H9 (cell line): ENCODE measurements at regions not wholly inside any gene's neighbourhood (a gene's known extent, or its start where the extent isn't known, plus 50 kb on each side); places are given as distances from the start of the nearest gene placed in this dataset.

Experiments used
- DNase-seq: peaks from one replicate; pipeline ENCODE4 v3.0.0-alpha.2; 2017
- H2AFZ ChIP-seq: one replicate; pipeline ENCODE4 v1.6.1; 2013; ENCODE audit warnings: mild to moderate bottlenecking, low read length, control low read depth, moderate library complexity
- H2AK5ac ChIP-seq: 2 replicates; pipeline ENCODE4 v1.6.1; 2013; ENCODE audit warnings: low read length, control low read depth, mixed read lengths; ENCODE audit not compliant: insufficient read length
- H2BK120ac ChIP-seq: one replicate; pipeline ENCODE4 v1.6.1; 2013; ENCODE audit warnings: low read depth, mild to moderate bottlenecking, low read length, control low read depth, inconsistent platforms; ENCODE audit not compliant: poor library complexity, severe bottlenecking
- H2BK12ac ChIP-seq: 2 replicates; pipeline ENCODE4 v1.6.1; 2013; ENCODE audit warnings: low read length, control low read depth, mixed read lengths, low read depth; ENCODE audit not compliant: insufficient read length
- H2BK15ac ChIP-seq: 2 replicates; pipeline ENCODE4 v1.6.1; 2013; ENCODE audit warnings: low read depth, low read length, control low read depth
- H2BK20ac ChIP-seq: one replicate; pipeline ENCODE4 v1.6.1; 2013; ENCODE audit warnings: low read depth, mild to moderate bottlenecking, low read length, control low read depth, inconsistent platforms; ENCODE audit not compliant: poor library complexity, severe bottlenecking
- H2BK5ac ChIP-seq: 2 replicates; pipeline ENCODE4 v1.6.1; 2013; ENCODE audit warnings: low read length, control low read depth, mixed read lengths; ENCODE audit not compliant: insufficient read length
- H3K14ac ChIP-seq: 2 replicates; pipeline ENCODE4 v1.6.1; 2013; ENCODE audit warnings: low read length, control low read depth; ENCODE audit not compliant: insufficient read depth
- H3K18ac ChIP-seq: 2 replicates; pipeline ENCODE4 v1.6.1; 2013; ENCODE audit warnings: low read depth, mild to moderate bottlenecking, mixed read lengths, low read length, control low read depth; ENCODE audit not compliant: insufficient read length
- H3K23ac ChIP-seq: 2 replicates; pipeline ENCODE4 v1.6.1; 2013; ENCODE audit warnings: low read length, control low read depth, mixed read lengths, low read depth; ENCODE audit not compliant: insufficient read length
- H3K23me2 ChIP-seq: 2 replicates; pipeline ENCODE4 v1.6.1; 2013; ENCODE audit warnings: low read depth, mild to moderate bottlenecking, mixed read lengths, low read length, control low read depth; ENCODE audit not compliant: insufficient read length, poor library complexity, severe bottlenecking
- H3K27ac ChIP-seq: 2 replicates; pipeline ENCODE4 v1.5.1; 2013; ENCODE audit warnings: low read length, control low read depth, mixed read lengths, low read depth; ENCODE audit not compliant: insufficient read length
- H3K27me3 ChIP-seq: 2 replicates; pipeline ENCODE4 v1.6.1; 2013; ENCODE audit warnings: low read length, control low read depth, inconsistent platforms; ENCODE audit not compliant: insufficient read depth
- H3K4ac ChIP-seq: 2 replicates; pipeline ENCODE4 v1.6.1; 2013; ENCODE audit warnings: low read depth, mild to moderate bottlenecking, control low read depth, inconsistent platforms, low read length, moderate library complexity
- H3K4me1 ChIP-seq: 2 replicates; pipeline ENCODE4 v1.6.1; 2013; ENCODE audit warnings: low read length, control low read depth, inconsistent platforms; ENCODE audit not compliant: insufficient read depth
- H3K4me2 ChIP-seq: 2 replicates; pipeline ENCODE4 v1.6.1; 2013; ENCODE audit warnings: low read length, control low read depth, mixed read lengths; ENCODE audit not compliant: insufficient read length, insufficient read depth
- H3K56ac ChIP-seq: 2 replicates; pipeline ENCODE4 v1.6.1; 2013; ENCODE audit warnings: low read depth, mild to moderate bottlenecking, mixed read lengths, low read length, control low read depth; ENCODE audit not compliant: insufficient read length
- H3K79me1 ChIP-seq: 2 replicates; pipeline ENCODE4 v1.6.1; 2013; ENCODE audit warnings: low read depth, mild to moderate bottlenecking, moderate library complexity, low read length, control low read depth, inconsistent platforms; ENCODE audit not compliant: insufficient read depth, poor library complexity, severe bottlenecking
- H3K79me2 ChIP-seq: 2 replicates; pipeline ENCODE4 v1.6.1; 2013; ENCODE audit warnings: low read length, control low read depth, inconsistent platforms; ENCODE audit not compliant: insufficient read depth
- H3K9ac ChIP-seq: 2 replicates; pipeline ENCODE4 v1.6.1; 2013; ENCODE audit warnings: low read length, control low read depth, mixed read lengths; ENCODE audit not compliant: insufficient read length; ENCODE audit errors: extremely low read depth
- H3K9me3 ChIP-seq: one replicate; pipeline ENCODE4 v1.6.1; 2013; ENCODE audit warnings: low read depth, low read length, inconsistent platforms; ENCODE audit not compliant: control insufficient read depth
- H3T11ph ChIP-seq: one replicate; pipeline ENCODE4 v1.6.1; 2013; ENCODE audit warnings: mild to moderate bottlenecking, low read length, control low read depth, inconsistent platforms
- H4K20me1 ChIP-seq: one replicate; pipeline ENCODE4 v1.6.1; 2013; ENCODE audit not compliant: control insufficient read depth, insufficient read length, insufficient read depth
- H4K5ac ChIP-seq: 2 replicates; pipeline ENCODE4 v1.6.1; 2013; ENCODE audit warnings: low read depth, mild to moderate bottlenecking, mixed read lengths, low read length, control low read depth; ENCODE audit not compliant: insufficient read length
- H4K8ac ChIP-seq: replicated peaks from 2 replicates; pipeline ENCODE4 v1.6.1; 2013; ENCODE audit warnings: low read length, control low read depth, mixed read lengths, low read depth; ENCODE audit not compliant: insufficient read length
- H4K91ac ChIP-seq: 2 replicates; pipeline ENCODE4 v1.6.1; 2013; ENCODE audit warnings: low read depth, mild to moderate bottlenecking, moderate library complexity, mixed read lengths, low read length, control low read depth; ENCODE audit not compliant: insufficient read length
- H3K27ac Mint-ChIP-seq, 3 experiments: 2 replicates in 2 of 3; 3 replicates in 1 of 3; pipeline ENCODE4 v1.8.0; 2020 to 2021; ENCODE audit warnings: mixed read lengths in 3 of 3, mild to moderate bottlenecking in 1 of 3, moderate library complexity in 1 of 3
- H3K27me3 Mint-ChIP-seq: 2 replicates; pipeline ENCODE4 v1.8.0; 2021; ENCODE audit warnings: low read depth, mild to moderate bottlenecking, moderate library complexity, mixed read lengths
- H3K36me3 Mint-ChIP-seq, 3 experiments: 2 replicates in 2 of 3; 3 replicates in 1 of 3; pipeline ENCODE4 v1.8.0; 2020 to 2021; ENCODE audit warnings: low read depth in 3 of 3, mixed read lengths in 3 of 3; ENCODE audit not compliant: insufficient read depth in 1 of 3
- H3K4me1 Mint-ChIP-seq, 2 experiments: 2 replicates each; pipeline ENCODE4 v1.8.0; 2020; ENCODE audit warnings: mixed read lengths in 2 of 2
- H3K4me3 Mint-ChIP-seq, 2 experiments: 2 replicates in 1 of 2; 3 replicates in 1 of 2; pipeline ENCODE4 v1.8.0; 2020 to 2021; ENCODE audit warnings: mild to moderate bottlenecking in 2 of 2, mixed read lengths in 2 of 2, moderate library complexity in 1 of 2
- H3K9me3 Mint-ChIP-seq, 2 experiments: 2 replicates in 1 of 2; 3 replicates in 1 of 2; pipeline ENCODE4 v1.8.0; 2020; ENCODE audit warnings: mild to moderate bottlenecking in 2 of 2, mixed read lengths in 2 of 2, moderate library complexity in 1 of 2
- WGBS: extraction: QIAGEN DNeasy Blood & Tissue Kit; methylation state at CpG from one replicate; pipeline ENCODE4 v1.1.7; 2013; ENCODE audit warnings: missing lambda C conversion rate, low lambda C conversion rate, mixed read lengths; ENCODE audit not compliant: insufficient read length; ENCODE audit errors: extremely low coverage; 5-methylcytosine and 5-hydroxymethylcytosine counted together
- TF ChIP-seq, protein P1 (sequence below): fragments of 200-600 bp; sonication (generic); conservative IDR thresholded peaks from 3 replicates; pipeline ENCODE4 v1.8.0; 2021; ENCODE audit warnings: antibody characterized with exemption, mild to moderate bottlenecking

DNA sequence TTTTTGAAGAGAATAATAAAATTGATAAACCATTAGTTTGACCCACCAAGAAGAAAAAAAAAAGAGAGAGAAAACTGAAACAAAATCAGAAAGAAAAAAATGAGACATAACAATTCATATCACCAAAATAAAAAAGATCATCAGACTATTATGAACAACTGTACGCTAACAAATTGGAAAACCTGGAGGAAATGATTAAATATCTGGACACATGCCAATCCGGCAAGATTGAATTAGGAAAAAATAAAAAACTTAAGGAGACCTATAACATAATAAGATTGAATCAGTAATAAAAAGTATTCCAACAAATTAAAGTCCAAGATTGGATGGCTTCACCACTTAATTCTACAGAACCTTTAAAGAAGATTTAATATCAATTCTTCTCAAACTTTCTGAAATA is 136.7 kb downstream of the CASP12 start:
- Histone ChIP-seq H3K79me2 (no peaks in the 10 kb centered on the region), H3K56ac (no peak overlapping the region), H2BK12ac (no peak overlapping the region), H3K4ac (no peak overlapping the region), H3K23me2 (no peaks in the 10 kb centered on the region), H4K91ac (no peak overlapping the region), H3K9ac (no peak overlapping the region), H3T11ph (no peak overlapping the region), H4K5ac (no peak overlapping the region), H2BK120ac (no peak overlapping the region), H3K9me3 (no peaks in the 10 kb centered on the region), H3K18ac (no peak overlapping the region), H2AK5ac (no peak overlapping the region), H2BK20ac (no peak overlapping the region), H3K79me1 (no peaks in the 10 kb centered on the region), H4K20me1 (no peaks in the 10 kb centered on the region), H3K27me3 (no peaks in the 10 kb centered on the region), H3K4me1 (peaks cover 5% of the 10 kb centered on the region; the same call in 1 of the 2 replicates), H2BK15ac (no peak overlapping the region), H3K14ac (no peak overlapping the region), H3K27ac (no peak overlapping the region), H2BK5ac (no peak overlapping the region), H3K23ac (no peak overlapping the region), H4K8ac (no peak overlapping the region), H3K4me2 (no peak overlapping the region), H2AFZ (no peak overlapping the region)
- Mint-ChIP-seq H3K4me3 (no peak overlapping the region; a peak in 1 of 5 replicates), H3K27ac (no peak overlapping the region; a peak in 1 of 7 replicates), H3K27me3 (no peaks in the 10 kb centered on the region), H3K4me1 (peaks cover 9 to 12% of the 10 kb centered on the region in 2 experiments), H3K36me3 (peaks cover 8 to 23% (median 18%) of the 10 kb centered on the region in 3 experiments; a peak in 6 of 7 replicates), H3K9me3 (peaks cover 13 to 22% of the 10 kb centered on the region in 2 experiments)
- no CpG with 5 or more reads among the region's 2 CpGs for WGBS
- TF ChIP-seq, protein P1, sequence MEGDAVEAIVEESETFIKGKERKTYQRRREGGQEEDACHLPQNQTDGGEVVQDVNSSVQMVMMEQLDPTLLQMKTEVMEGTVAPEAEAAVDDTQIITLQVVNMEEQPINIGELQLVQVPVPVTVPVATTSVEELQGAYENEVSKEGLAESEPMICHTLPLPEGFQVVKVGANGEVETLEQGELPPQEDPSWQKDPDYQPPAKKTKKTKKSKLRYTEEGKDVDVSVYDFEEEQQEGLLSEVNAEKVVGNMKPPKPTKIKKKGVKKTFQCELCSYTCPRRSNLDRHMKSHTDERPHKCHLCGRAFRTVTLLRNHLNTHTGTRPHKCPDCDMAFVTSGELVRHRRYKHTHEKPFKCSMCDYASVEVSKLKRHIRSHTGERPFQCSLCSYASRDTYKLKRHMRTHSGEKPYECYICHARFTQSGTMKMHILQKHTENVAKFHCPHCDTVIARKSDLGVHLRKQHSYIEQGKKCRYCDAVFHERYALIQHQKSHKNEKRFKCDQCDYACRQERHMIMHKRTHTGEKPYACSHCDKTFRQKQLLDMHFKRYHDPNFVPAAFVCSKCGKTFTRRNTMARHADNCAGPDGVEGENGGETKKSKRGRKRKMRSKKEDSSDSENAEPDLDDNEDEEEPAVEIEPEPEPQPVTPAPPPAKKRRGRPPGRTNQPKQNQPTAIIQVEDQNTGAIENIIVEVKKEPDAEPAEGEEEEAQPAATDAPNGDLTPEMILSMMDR: no peak
- DNase-seq: no peak
